ENCODE measurements at regions not wholly inside any gene's neighbourhood (a gene's known extent, or its start where the extent isn't known, plus 50 kb on each side); places are given as distances from the start of the nearest gene placed in this dataset.
"Not testable (repeated sequence)": the region's sequence is repeated elsewhere in the genome, so short reads cannot be mapped to it uniquely, and the experiment has no call there.

DNA sequence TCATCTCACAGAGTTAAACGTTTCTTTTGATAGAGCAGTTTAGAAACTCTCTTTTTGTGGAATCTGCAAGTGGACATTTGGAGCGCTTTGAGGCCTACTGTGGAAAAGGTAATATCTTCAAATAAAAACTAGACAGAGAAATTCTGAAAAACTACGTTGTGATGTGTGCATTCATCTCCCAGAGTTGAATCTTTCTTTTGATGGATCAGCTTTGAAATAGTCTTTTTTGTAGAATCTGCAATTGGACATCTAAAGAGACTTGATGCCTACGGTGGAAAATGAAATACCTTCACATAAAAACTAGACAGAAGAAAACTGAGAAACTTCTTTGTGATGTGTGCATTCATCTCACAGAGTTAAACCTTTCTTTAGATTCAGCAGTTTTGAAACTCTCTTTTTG lies 659.9 kb downstream of the ANKRD30B start:
- TF ChIP-seq, protein P1, sequence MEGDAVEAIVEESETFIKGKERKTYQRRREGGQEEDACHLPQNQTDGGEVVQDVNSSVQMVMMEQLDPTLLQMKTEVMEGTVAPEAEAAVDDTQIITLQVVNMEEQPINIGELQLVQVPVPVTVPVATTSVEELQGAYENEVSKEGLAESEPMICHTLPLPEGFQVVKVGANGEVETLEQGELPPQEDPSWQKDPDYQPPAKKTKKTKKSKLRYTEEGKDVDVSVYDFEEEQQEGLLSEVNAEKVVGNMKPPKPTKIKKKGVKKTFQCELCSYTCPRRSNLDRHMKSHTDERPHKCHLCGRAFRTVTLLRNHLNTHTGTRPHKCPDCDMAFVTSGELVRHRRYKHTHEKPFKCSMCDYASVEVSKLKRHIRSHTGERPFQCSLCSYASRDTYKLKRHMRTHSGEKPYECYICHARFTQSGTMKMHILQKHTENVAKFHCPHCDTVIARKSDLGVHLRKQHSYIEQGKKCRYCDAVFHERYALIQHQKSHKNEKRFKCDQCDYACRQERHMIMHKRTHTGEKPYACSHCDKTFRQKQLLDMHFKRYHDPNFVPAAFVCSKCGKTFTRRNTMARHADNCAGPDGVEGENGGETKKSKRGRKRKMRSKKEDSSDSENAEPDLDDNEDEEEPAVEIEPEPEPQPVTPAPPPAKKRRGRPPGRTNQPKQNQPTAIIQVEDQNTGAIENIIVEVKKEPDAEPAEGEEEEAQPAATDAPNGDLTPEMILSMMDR (IDR thresholded peaks at IDR 0.05): not testable (repeated sequence)
- not testable (repeated sequence) for TF ChIP-seq ZFX (IDR thresholded peaks at IDR 0.05; ENCODE audit: borderline replicate concordance)
